Naive B cell (primary cell): ENCODE measurements at regions not wholly inside any gene's neighbourhood (a gene's known extent, or its start where the extent isn't known, plus 50 kb on each side); places are given as distances from the start of the nearest gene placed in this dataset.
"Not testable (repeated sequence)": the region's sequence is repeated elsewhere in the genome, so short reads cannot be mapped to it uniquely, and the experiment has no call there.

Experiments used
- ATAC-seq, 2 donors: fragments of 150-1000 bp; cut with Tn5 transposase; 2 replicates each; pipeline ENCODE4 v1.10.0; 2021; ENCODE audit warnings: low read depth in 2 of 2, mild to moderate bottlenecking in 2 of 2, moderate library complexity in 2 of 2
- DNase-seq: peaks from one replicate; pipeline ENCODE4 v3.0.0; 2022
- H3K27ac Mint-ChIP-seq, 6 donors: one replicate each; pipeline ENCODE4 v1.8.0; 2020 to 2022; ENCODE audit warnings: mild to moderate bottlenecking in 6 of 6, mixed read lengths in 6 of 6, moderate library complexity in 5 of 6, inconsistent platforms in 2 of 6
- H3K27me3 Mint-ChIP-seq, 3 donors: one replicate each; pipeline ENCODE4 v1.8.0; 2021 to 2022; ENCODE audit warnings: mixed read lengths in 3 of 3, mild to moderate bottlenecking in 1 of 3
- H3K36me3 Mint-ChIP-seq, 2 donors: one replicate each; pipeline ENCODE4 v1.8.0; 2020 to 2022; ENCODE audit warnings: mixed read lengths in 2 of 2, inconsistent platforms in 1 of 2, mild to moderate bottlenecking in 1 of 2
- H3K4me1 Mint-ChIP-seq, 3 donors: one replicate each; pipeline ENCODE4 v1.8.0; 2020 to 2022; ENCODE audit warnings: mixed read lengths in 3 of 3, inconsistent platforms in 1 of 3, mild to moderate bottlenecking in 1 of 3, moderate library complexity in 1 of 3
- H3K4me3 Mint-ChIP-seq, 8 donors: one replicate each; pipeline ENCODE4 v1.8.0; 2020 to 2022; ENCODE audit warnings: mild to moderate bottlenecking in 8 of 8, mixed read lengths in 8 of 8, moderate library complexity in 8 of 8, inconsistent platforms in 2 of 8
- H3K9me3 Mint-ChIP-seq, 7 donors: one replicate each; pipeline ENCODE4 v1.8.0; 2020 to 2022; ENCODE audit warnings: mixed read lengths in 7 of 7, mild to moderate bottlenecking in 5 of 7, inconsistent platforms in 2 of 7, moderate library complexity in 1 of 7

DNA sequence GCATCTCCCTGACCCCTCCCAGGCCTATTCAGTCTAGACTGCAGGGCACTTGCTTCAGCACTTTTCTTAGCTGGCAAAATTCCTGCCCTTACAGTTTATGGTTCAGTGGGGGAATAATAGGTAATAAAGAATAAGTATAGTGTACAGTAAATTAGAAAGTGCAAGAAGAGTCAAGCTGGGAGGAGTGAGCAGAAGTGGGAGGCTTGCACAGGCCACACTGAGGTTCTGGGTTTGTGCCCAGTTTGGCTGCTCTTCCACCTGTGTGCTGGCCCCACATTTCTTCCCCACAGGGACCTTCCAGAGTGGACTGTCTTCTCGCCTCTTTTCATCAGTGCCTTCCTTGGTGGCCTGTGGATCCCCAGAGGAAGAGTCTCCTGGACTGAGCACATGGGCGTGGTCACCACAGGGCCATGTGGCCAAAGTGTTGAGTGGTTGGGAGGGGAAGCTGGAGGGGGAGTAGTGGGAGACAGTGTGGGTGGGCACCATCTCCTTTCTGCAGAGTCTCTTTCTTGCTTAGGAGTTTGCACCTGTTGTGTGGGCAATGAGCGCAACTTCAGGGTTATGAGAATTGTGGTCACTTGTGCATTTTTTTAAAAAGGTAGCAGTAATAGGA is 128.6 kb upstream of the ZSWIM2 start:
- no peaks in the 10 kb centered on the region for H3K36me3 Mint-ChIP-seq
- no peaks in the 10 kb centered on the region for H3K27me3 Mint-ChIP-seq
- H3K4me1 Mint-ChIP-seq: no peaks in the 10 kb centered on the region
- peak overlapping the region in 1 of 8 donors; percentile 17 for H3K4me3 Mint-ChIP-seq
- H3K9me3 Mint-ChIP-seq: peaks cover 0 to 4% (median 0%) of the 10 kb centered on the region in 7 donors
- H3K27ac Mint-ChIP-seq: peak overlapping the region in 1 of 6 donors; percentile 62
- no peak for DNase-seq
- ATAC-seq: no peak

DNA sequence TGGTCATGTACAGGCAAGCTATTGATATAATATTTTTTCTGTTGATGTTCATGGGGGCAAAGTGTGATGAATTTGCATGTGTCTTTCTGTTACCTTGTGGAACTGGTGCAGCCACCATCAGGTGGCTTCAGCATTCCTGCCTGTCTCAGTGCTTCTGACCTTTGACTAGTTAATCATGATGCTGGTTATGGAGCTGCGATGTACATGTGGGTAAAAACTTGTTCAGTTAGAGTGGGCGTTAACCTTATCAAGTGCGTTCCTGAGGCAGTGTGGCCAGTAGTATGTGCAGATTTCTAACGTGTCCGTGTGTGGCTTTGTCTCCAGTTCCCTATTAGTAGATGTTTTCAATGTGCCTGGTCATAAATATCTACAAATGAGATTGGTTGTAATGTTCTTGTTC is 127.4 kb upstream of the ZSWIM2 start:
- DNase-seq (no peak), ATAC-seq (no peak)
- no peak overlapping the region for H3K4me3 Mint-ChIP-seq
- H3K9me3 Mint-ChIP-seq: peaks cover 0 to 4% (median 0%) of the 10 kb centered on the region in 7 donors
- H3K27ac Mint-ChIP-seq: no peak overlapping the region
- no peaks in the 10 kb centered on the region for H3K36me3 Mint-ChIP-seq
- H3K4me1 Mint-ChIP-seq: no peaks in the 10 kb centered on the region
- H3K27me3 Mint-ChIP-seq: no peaks in the 10 kb centered on the region

DNA sequence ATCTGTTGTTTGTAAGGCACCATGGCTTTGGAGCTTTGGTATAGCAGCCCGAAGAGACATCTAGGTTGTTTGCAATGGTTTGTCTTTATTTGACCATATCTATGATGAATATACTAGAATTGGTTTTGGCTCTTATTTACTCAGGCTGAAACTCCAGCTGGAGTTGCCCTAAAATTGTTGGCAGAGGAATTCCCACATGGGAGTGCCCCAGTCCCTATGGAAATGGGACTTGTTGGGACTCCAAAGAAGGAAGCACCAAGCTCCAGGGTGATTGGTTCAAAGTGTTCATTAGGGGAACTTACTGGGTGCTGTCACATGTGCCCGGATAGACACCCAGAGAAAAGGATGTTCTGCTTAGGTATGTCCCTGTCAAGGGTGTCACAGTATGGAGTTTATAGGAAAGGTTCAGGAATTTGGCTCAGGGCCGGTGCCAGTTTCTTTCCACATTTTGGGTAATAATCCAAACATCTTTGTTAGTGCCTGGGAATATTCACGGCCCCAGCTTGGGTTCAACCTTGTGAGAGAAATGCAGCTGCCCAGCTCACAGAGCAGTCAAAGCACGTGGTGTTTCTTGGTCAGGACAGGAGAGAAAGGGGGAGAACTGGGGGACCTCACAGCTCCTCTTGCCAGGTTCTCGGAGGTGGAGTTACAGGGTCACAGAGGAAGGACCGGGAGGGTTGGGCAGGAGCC is 123.5 kb upstream of the ZSWIM2 start:
- ATAC-seq: no peak
- H3K4me3 Mint-ChIP-seq: no peak overlapping the region
- H3K4me1 Mint-ChIP-seq: no peaks in the 10 kb centered on the region
- peaks cover 0 to 10% (median 2%) of the 10 kb centered on the region in 7 donors for H3K9me3 Mint-ChIP-seq
- DNase-seq: no peak
- no peaks in the 10 kb centered on the region for H3K36me3 Mint-ChIP-seq
- no peaks in the 10 kb centered on the region for H3K27me3 Mint-ChIP-seq
- H3K27ac Mint-ChIP-seq: no peak overlapping the region

DNA sequence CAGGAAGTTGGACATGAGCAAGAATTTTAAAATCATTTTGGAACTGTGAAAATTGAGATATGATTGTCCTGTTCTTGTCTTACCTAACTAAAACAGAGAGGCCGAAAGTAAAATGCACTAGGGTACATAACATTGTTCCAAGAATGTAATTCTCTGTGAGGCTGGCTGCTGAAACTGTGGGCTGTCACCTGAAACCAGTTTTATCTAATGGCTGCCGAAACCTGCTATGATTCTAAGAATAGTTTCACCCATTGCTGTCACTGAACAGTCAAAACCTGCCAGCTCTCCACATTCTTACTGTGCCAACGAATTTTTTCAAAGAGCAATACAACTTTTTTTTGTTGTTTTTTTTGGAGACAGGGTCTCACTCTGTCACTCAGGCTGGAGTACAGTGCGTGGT is 119.3 kb upstream of the ZSWIM2 start:
- Mint-ChIP-seq H3K9me3 (peaks cover 0 to 10% (median 2%) of the 10 kb centered on the region in 7 donors), H3K4me1 (no peaks in the 10 kb centered on the region), H3K4me3 (no peak overlapping the region), H3K36me3 (no peaks in the 10 kb centered on the region), H3K27me3 (no peaks in the 10 kb centered on the region), H3K27ac (no peak overlapping the region)
- DNase-seq (no peak), ATAC-seq (no peak)

DNA sequence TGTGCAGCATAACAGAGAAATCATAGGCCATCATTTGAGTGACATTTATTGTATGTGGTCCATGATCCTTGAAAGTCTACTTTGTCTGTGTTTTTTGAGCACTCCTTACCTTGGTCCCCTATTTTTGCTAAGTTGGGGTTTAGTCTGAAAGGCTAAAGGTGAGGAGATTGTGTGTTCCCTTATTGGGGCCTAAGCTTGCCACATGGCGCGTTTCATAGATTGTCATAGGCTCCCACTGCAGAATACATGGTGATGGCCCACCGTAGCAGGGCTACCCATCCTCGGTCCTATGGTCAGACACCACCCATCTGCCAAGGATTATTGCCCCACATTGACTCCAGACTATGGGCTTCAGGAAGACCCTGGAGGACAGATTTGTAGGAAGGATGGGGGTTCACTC is 117.0 kb upstream of the ZSWIM2 start:
- Mint-ChIP-seq H3K4me3 (no peak overlapping the region), H3K4me1 (no peaks in the 10 kb centered on the region), H3K36me3 (no peaks in the 10 kb centered on the region), H3K9me3 (peaks cover 0 to 10% (median 2%) of the 10 kb centered on the region in 7 donors), H3K27ac (no peak overlapping the region), H3K27me3 (no peaks in the 10 kb centered on the region)
- DNase-seq (no peak), ATAC-seq (no peak)

DNA sequence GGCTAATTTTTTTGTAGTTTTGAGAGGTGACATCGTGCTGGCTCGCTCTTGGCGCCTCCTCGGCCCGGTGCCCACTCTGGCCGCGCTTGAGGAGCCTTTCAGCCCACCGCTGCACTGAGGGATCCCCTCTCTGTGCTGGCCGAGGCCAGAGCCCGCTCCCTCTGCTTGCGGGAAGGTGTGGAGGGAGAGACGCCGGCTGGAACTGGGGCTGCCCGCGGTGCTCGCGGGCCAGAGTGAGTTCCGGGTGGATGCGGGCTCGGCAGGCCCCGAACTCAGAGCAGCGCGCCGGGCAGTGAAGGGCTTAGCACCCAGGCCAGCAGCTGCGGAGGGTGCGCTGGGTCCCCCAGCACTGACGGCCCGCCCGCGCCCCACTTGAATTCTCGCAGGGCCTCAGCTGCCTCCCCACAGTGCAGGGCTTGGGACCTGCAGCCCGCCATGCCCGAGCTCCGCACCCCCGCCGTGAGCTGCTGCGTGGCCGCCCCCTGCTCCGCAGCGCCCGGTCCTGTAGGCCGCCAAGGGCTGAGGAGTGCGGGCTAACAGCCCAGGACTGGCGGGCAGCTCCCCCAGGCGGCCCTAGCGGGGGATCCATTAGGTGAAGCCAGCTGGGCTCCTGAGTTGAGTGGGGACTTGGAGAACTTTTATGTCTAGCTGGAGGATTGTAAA is 113.2 kb upstream of the ZSWIM2 start:
- DNase-seq (no peak), ATAC-seq (no peak)
- Mint-ChIP-seq H3K4me1 (no peaks in the 10 kb centered on the region), H3K9me3 (peaks cover 0 to 8% (median 0%) of the 10 kb centered on the region in 7 donors), H3K36me3 (no peaks in the 10 kb centered on the region), H3K27me3 (no peaks in the 10 kb centered on the region), H3K27ac (no peak overlapping the region), H3K4me3 (no peak overlapping the region)

DNA sequence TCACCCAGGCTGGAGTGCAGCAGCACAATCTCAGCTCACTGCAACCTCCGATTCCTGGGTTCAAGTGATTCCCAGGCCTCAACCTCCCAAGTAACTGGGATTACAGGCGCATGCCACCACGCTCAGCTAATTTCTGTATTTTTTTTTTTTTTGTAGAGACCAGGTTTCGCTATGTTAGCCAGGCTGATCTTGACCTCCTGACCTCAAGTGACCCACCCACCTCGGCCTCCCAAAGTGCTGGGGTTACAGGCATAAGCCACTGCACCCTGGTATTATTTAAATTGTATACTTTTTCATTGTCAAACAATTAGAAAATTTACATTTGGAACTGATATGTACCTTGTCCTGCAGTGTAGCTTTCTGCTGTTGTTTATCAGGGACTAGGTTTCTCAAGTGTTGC is 111.3 kb upstream of the ZSWIM2 start:
- not testable (repeated sequence) for H3K27ac Mint-ChIP-seq, H3K9me3 Mint-ChIP-seq, H3K4me1 Mint-ChIP-seq, H3K4me3 Mint-ChIP-seq, ATAC-seq, H3K36me3 Mint-ChIP-seq, H3K27me3 Mint-ChIP-seq, DNase-seq

DNA sequence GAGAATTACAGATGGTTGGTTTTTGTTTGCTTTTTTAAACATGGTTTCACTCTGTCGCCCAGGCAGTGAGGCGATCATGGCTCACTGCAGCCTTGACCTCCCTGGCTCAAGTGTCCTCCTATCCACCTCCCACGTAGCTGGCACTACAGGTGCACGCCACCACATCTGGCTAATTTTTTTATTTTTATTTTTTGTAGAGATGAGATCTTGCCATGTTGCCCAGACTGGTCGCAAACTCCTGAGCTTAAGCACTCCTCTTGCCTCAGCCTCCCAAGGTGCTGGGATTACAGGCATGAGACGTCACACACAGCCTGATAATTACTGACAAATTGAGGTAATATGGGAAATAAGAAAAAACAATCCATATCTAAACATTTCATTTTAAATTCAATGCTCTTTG is 110.5 kb upstream of the ZSWIM2 start:
- Mint-ChIP-seq H3K27me3 (no peaks in the 10 kb centered on the region), H3K36me3 (no peaks in the 10 kb centered on the region), H3K4me1 (no peaks in the 10 kb centered on the region), H3K27ac (no peak overlapping the region), H3K9me3 (peaks cover 0 to 8% (median 0%) of the 10 kb centered on the region in 7 donors), H3K4me3 (no peak overlapping the region)
- DNase-seq: no peak
- ATAC-seq: no peak

DNA sequence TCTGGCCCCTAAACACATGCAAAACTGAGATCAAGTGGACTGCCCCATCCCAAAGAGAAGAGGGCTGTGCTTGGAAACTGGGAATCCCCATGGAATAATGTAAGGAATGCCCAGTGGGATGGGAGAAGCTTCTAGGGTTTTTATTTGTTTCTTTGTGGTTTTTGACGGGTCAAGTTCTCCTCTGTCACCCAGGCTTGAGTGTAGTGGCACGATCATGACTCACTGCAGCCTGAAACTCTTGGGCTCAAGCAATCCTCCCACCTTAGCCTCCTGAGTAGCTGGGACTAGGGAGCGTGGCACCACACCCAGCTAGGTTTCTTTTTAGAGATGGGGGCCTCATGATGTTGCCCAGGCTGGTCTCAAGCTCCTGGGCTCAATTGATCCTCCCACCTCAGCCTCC is 101.7 kb upstream of the ZSWIM2 start:
- Mint-ChIP-seq H3K27me3 (no peaks in the 10 kb centered on the region), H3K36me3 (no peaks in the 10 kb centered on the region), H3K4me3 (no peak overlapping the region), H3K4me1 (peaks cover 4 to 12% (median 8%) of the 10 kb centered on the region in 3 donors), H3K9me3 (no peaks in the 10 kb centered on the region), H3K27ac (no peak overlapping the region)
- ATAC-seq: no peak
- DNase-seq: no peak

DNA sequence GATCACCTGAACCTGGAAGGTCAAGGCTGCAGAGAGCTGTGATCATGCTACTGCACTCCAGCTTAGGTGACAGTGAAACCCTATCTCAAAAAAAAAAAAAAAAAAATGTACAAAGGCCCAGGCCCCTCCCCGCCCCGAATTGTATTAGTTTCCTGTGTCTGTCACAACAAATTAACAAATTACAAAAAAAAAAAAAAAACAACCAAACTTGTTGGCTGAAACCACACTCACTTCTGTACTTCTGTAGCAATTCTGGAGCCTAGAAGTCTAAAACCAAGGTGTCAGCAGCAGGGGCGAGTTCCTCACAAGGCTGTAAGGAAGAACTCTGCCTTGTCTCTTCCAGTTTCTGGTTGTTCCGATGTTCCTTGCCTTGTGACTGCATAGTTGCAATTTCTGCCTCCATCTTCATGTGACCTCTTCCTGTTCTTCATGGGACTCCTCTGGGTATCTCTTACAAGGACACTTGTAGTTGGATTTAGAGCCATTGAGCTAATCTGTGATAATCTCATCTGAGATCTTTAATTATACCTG is 100.8 kb upstream of the ZSWIM2 start:
- no peaks in the 10 kb centered on the region for H3K9me3 Mint-ChIP-seq
- H3K4me1 Mint-ChIP-seq: peaks cover 4 to 12% (median 8%) of the 10 kb centered on the region in 3 donors
- no peak for DNase-seq
- no peak for ATAC-seq
- H3K4me3 Mint-ChIP-seq: no peak overlapping the region
- H3K27ac Mint-ChIP-seq: no peak overlapping the region
- no peaks in the 10 kb centered on the region for H3K36me3 Mint-ChIP-seq
- H3K27me3 Mint-ChIP-seq: no peaks in the 10 kb centered on the region

DNA sequence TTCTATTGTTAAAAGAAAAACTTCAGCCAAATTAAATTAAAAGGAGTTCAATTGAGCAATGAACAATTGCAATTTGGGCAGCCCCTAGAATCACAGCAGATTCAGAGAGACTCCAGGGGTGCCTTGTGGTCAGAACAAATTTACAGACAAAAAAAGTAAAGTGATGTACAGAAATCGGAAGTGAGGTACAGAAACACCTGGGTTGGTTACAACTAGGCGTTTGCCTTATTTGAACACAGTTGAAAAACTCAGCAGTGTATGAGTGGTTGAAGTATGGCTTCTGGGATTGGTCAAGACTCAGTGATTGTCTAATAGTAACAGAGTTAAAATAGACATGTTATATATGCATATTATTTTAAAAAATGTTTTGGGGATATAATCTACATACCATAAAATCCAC is 98.5 kb upstream of the ZSWIM2 start:
- Mint-ChIP-seq H3K4me3 (no peak overlapping the region), H3K4me1 (peaks cover 4 to 12% (median 8%) of the 10 kb centered on the region in 3 donors), H3K36me3 (no peaks in the 10 kb centered on the region), H3K9me3 (no peaks in the 10 kb centered on the region), H3K27ac (no peak overlapping the region), H3K27me3 (no peaks in the 10 kb centered on the region)
- no peak for ATAC-seq
- no peak for DNase-seq

DNA sequence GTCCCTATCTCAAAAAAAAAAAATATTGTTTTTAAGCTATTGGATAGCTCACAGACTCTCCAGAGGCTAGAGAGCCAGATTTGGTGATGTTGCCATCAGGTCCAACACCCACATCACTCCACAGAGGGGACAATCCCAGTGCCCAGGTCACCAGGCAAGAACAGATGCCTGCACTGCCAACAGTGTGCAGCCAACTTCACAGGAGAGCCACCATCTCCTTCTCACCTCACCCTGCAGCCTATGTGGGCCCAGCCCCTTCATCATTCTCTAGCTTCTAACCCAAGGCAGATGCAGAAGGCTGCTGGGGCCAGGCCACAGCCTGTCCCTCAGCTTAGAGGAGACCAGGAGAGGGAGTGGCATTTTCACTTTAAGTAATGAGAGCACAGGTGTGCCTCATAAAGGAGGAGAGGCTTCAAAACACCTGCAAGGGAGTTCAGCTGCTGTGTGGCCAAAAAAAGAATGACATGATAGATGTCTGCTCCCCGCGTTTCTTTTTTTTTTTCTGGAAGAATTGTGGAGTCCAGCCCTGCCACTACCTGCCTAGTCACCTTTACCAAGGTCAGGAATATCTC is 98.0 kb upstream of the ZSWIM2 start:
- ATAC-seq: no peak

DNA sequence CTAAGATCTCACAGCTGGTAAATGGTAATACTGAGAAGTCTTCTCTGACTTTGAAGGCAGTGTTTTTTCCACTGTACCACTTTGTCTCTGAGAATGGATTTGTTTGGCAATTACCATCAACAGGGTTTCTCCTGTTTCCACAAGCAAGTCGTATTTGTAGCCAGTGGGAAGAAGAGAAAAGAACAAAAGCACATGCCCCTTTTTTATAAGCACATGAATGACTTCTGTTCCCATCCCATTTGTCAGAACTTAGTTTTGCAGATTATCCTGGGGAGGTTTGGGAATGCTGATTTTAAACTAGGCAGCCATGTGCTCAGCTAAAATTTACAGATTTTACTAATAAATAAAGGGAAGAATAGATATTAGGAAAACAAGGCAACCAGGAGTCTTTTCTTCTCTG is 92.9 kb upstream of the ZSWIM2 start:
- H3K4me1 Mint-ChIP-seq: no peaks in the 10 kb centered on the region
- ATAC-seq (no peak), DNase-seq (no peak)
- no peak overlapping the region for H3K27ac Mint-ChIP-seq
- no peaks in the 10 kb centered on the region for H3K36me3 Mint-ChIP-seq
- no peak overlapping the region for H3K4me3 Mint-ChIP-seq
- H3K27me3 Mint-ChIP-seq: no peaks in the 10 kb centered on the region
- H3K9me3 Mint-ChIP-seq: no peaks in the 10 kb centered on the region

More for the DNA sequence above, 98.0 kb upstream of the ZSWIM2 start:
- peaks cover 4 to 9% (median 8%) of the 10 kb centered on the region in 3 donors for H3K4me1 Mint-ChIP-seq
- no peaks in the 10 kb centered on the region for H3K36me3 Mint-ChIP-seq
- no peaks in the 10 kb centered on the region for H3K27me3 Mint-ChIP-seq
- no peak overlapping the region for H3K4me3 Mint-ChIP-seq
- DNase-seq: no peak
- no peaks in the 10 kb centered on the region for H3K9me3 Mint-ChIP-seq
- H3K27ac Mint-ChIP-seq: no peak overlapping the region

DNA sequence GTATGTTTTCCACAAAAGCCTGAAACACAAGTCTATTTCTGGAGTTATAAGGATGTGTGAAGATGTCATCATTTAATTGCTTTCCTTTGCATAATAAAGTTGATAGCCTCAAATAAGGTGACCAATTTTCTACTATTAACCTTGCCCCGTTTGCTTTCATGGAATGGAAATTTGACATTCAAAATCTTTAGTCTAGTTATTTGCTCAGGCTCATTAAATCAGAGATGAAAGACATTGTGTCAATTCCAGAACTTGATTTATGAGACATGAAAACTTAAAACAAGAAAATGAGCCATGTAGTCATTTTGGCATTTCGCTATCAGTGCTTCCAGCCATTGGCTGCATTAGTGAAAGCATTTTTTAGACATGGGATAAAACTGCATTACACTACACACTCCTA is 91.5 kb upstream of the ZSWIM2 start:
- Mint-ChIP-seq H3K27ac (no peak overlapping the region), H3K36me3 (no peaks in the 10 kb centered on the region), H3K4me1 (no peaks in the 10 kb centered on the region), H3K9me3 (no peaks in the 10 kb centered on the region), H3K4me3 (no peak overlapping the region), H3K27me3 (no peaks in the 10 kb centered on the region)
- no peak for ATAC-seq
- DNase-seq: no peak
